Inflammatory macrophage treated with lipopolysaccharide for 4 hours (primary cell): ENCODE measurements at regions not wholly inside any gene's neighbourhood (a gene's known extent, or its start where the extent isn't known, plus 50 kb on each side); places are given as distances from the start of the nearest gene placed in this dataset.

Source experiments
- DNase-seq: peaks from one replicate; pipeline ENCODE4 v3.0.0-alpha.2; 2020

GRCh38 chr3:64905906-64906410, 218.2 kb upstream of the ADAMTS9 start:
- no peak for DNase-seq

- no peak for DNase-seq
Measured at GRCh38 chr3:64903006-64903405, 215.2 kb upstream of the ADAMTS9 start.

GRCh38 chr3:64901986-64902516, 214.3 kb upstream of the ADAMTS9 start:
- DNase-seq = no peak

- no peak for DNase-seq
Measured at GRCh38 chr3:64901522-64901885, 213.7 kb upstream of the ADAMTS9 start.

GRCh38 chr3:64900617-64901521, 213.1 kb upstream of the ADAMTS9 start:
- DNase-seq = no peak

- DNase-seq = no peak
Measured at GRCh38 chr3:64900156-64900555, 212.4 kb upstream of the ADAMTS9 start.

GRCh38 chr3:64898941-64899340, 211.1 kb upstream of the ADAMTS9 start:
- no peak for DNase-seq

GRCh38 chr3:64895991-64896895, 208.4 kb upstream of the ADAMTS9 start:
- DNase-seq = no peak

- DNase-seq = no peak
Measured at GRCh38 chr3:64895106-64895990, 207.5 kb upstream of the ADAMTS9 start.

- DNase-seq = no peak
Measured at GRCh38 chr3:64894006-64894405, 206.2 kb upstream of the ADAMTS9 start.

- no peak for DNase-seq
Measured at GRCh38 chr3:64892671-64893309, 205.0 kb upstream of the ADAMTS9 start.

- no peak for DNase-seq
Measured at GRCh38 chr3:64891021-64891420, 203.2 kb upstream of the ADAMTS9 start.

- DNase-seq = no peak
Measured at GRCh38 chr3:64890466-64890865, 202.7 kb upstream of the ADAMTS9 start.

GRCh38 chr3:64890006-64890405, 202.2 kb upstream of the ADAMTS9 start:
- no peak for DNase-seq

GRCh38 chr3:64888840-64889392, 201.1 kb upstream of the ADAMTS9 start:
- DNase-seq = no peak

- no peak for DNase-seq
Measured at GRCh38 chr3:64888165-64888564, 200.4 kb upstream of the ADAMTS9 start.

GRCh38 chr3:64885055-64885454, 197.3 kb upstream of the ADAMTS9 start:
- DNase-seq = no peak

GRCh38 chr3:64884536-64884935, 196.7 kb upstream of the ADAMTS9 start:
- DNase-seq = no peak

- DNase-seq = no peak
Measured at GRCh38 chr3:64880916-64881315, 193.1 kb upstream of the ADAMTS9 start.

- no peak for DNase-seq
Measured at GRCh38 chr3:64878362-64878761, 190.6 kb upstream of the ADAMTS9 start.

GRCh38 chr3:64873400-64873799, 185.6 kb upstream of the ADAMTS9 start:
- no peak for DNase-seq
